ENCODE measurements at regions not wholly inside any gene's neighbourhood (a gene's known extent, or its start where the extent isn't known, plus 50 kb on each side); places are given as distances from the start of the nearest gene placed in this dataset.
"Not testable (repeated sequence)": the region's sequence is repeated elsewhere in the genome, so short reads cannot be mapped to it uniquely, and the experiment has no call there.

- Histone ChIP-seq H3K27ac (no peak overlapping the region), H3K36me3 (no peaks in the 10 kb centered on the region), H3K9me3 (no peaks in the 10 kb centered on the region), H3K4me1 (no peaks in the 10 kb centered on the region), H3K4me3 (no peak overlapping the region), H3K27me3 (peaks cover 0 to 6% (median 0%) of the 10 kb centered on the region in 4 donors)
- intact Hi-C loops (cut with DNase I): no loop called here
- no peak for DNase-seq
- no peak for ATAC-seq
- 59 to 72% methylated on average over 4 of the region's 4 CpGs for WGBS, 2 donors
- TF ChIP-seq CTCF (IDR thresholded peaks at IDR 0.05): no peak
- no peak for FAIRE-seq
Observed at GRCh38 chr16:5758281-5758680, 660.7 kb upstream of the EEF2KMT start.

DNA sequence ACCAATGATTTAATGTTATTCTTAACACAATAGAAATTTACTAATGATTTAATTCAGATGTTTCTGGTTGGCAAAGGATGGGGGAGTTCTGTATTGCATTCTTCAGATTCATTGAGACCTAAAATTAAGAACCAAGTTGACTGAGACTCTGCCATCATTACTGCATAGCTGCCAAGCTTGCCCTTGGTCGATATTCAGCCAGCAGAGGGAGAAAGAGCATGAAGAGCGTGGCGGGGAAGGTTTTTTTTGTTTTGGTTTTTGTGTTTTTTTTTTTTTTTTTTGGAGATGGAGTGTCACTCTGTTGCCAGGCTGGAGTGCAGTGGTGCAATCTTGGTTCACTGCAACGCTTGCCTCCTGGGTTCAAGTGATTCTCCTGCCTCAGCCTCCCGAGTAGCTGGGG, 659.4 kb upstream of the EEF2KMT start:
- H3K9me3 ChIP-seq: no peaks in the 10 kb centered on the region
- no peaks in the 10 kb centered on the region for H3K36me3 ChIP-seq
- no peak for ATAC-seq
- no peaks in the 10 kb centered on the region for H3K4me1 ChIP-seq
- no peak for DNase-seq
- H3K4me3 ChIP-seq: no peak overlapping the region
- FAIRE-seq: no peak
- WGBS, 2 donors: 26 to 36% methylated on average over 5 of the region's 5 CpGs
- intact Hi-C loops (cut with DNase I): no loop called here
- no peak for TF ChIP-seq CTCF (IDR thresholded peaks at IDR 0.05)
- no peak overlapping the region for H3K27ac ChIP-seq
- H3K27me3 ChIP-seq: peaks cover 0 to 6% (median 0%) of the 10 kb centered on the region in 4 donors

DNA sequence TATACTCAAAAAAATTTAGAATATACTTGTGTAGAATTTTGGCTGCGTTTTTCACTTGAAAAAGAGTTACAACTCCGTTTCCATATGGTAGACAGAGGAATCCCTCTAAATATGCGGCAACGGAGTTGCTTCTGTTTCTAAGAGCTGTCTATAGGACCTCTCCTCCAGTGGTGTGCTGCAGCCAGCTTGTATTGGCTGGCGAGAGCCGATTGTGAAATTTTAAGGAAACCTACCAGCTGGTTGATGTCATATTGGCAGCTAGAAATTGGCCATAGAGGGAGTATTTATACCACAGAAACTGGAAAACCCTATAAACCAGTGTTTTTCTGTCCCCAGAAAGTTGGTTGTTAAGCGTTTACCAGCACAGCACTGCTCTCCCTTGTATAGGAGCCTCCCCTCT, 655.8 kb upstream of the EEF2KMT start:
- FAIRE-seq: no peak
- WGBS, 2 donors: 33 to 40% methylated on average over 7 of the region's 7 CpGs
- DNase-seq: no peak

DNA sequence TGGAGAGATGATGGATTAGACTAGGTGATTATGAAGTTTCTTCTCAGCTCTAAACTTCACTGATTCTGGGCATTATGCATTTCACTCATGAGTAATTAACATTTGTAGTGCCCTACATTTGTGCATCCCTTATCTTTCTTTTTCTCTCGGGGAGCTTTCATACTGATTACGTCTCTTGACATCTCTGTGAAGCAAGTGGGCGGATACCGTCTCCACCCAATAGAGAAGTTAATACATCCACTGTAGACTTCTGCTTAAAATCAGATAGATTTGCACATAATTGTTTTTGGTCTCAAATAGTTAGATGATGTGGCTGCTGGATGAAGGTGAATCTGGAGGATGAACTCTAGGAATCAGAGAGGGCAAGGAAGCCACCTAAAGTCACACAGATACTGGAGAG, 653.6 kb upstream of the EEF2KMT start:
- Histone ChIP-seq H3K4me1 (no peaks in the 10 kb centered on the region), H3K27me3 (peaks cover 0 to 6% (median 0%) of the 10 kb centered on the region in 4 donors), H3K27ac (no peak overlapping the region), H3K9me3 (no peaks in the 10 kb centered on the region), H3K4me3 (no peak overlapping the region), H3K36me3 (no peaks in the 10 kb centered on the region)
- FAIRE-seq (no peak), DNase-seq (no peak), ATAC-seq (no peak)
- 66 to 75% methylated on average over 4 of the region's 4 CpGs for WGBS, 2 donors
- intact Hi-C loops (cut with DNase I): no loop called here
- no peak for TF ChIP-seq CTCF (IDR thresholded peaks at IDR 0.05)

More for the DNA sequence above, 655.8 kb upstream of the EEF2KMT start:
- no peak overlapping the region for H3K4me3 ChIP-seq
- no peaks in the 10 kb centered on the region for H3K36me3 ChIP-seq
- no peak overlapping the region for H3K27ac ChIP-seq
- no peak for ATAC-seq
- peaks cover 0 to 6% (median 0%) of the 10 kb centered on the region in 4 donors for H3K27me3 ChIP-seq
- no peak for TF ChIP-seq CTCF (IDR thresholded peaks at IDR 0.05)
- H3K4me1 ChIP-seq: no peaks in the 10 kb centered on the region
- intact Hi-C loops (cut with DNase I): no loop called here
- no peaks in the 10 kb centered on the region for H3K9me3 ChIP-seq

GRCh38 chr16:5750439-5750838, 652.8 kb upstream of the EEF2KMT start:
- ATAC-seq; H3K4me1 ChIP-seq; H3K36me3 ChIP-seq; DNase-seq; FAIRE-seq; H3K9me3 ChIP-seq; intact Hi-C loops (cut with DNase I); H3K27me3 ChIP-seq; H3K4me3 ChIP-seq; H3K27ac ChIP-seq: not testable (repeated sequence)
- 14 to 15% methylated on average over 11 of the region's 11 CpGs for WGBS, 2 donors

- DNase-seq (no peak), FAIRE-seq (no peak)
- WGBS, 2 donors: 5 to 12% methylated on average over 1 of the region's 1 CpG
Observed at GRCh38 chr16:5738586-5738985, 641.0 kb upstream of the EEF2KMT start.

More at GRCh38 chr16:5738586-5738985, 641.0 kb upstream of the EEF2KMT start:
- no peaks in the 10 kb centered on the region for H3K4me1 ChIP-seq
- no peak overlapping the region for H3K27ac ChIP-seq
- H3K27me3 ChIP-seq: no peaks in the 10 kb centered on the region
- no peak overlapping the region for H3K4me3 ChIP-seq
- no peak for ATAC-seq
- TF ChIP-seq CTCF (IDR thresholded peaks at IDR 0.05): no peak
- no peaks in the 10 kb centered on the region for H3K36me3 ChIP-seq
- H3K9me3 ChIP-seq: no peaks in the 10 kb centered on the region
- intact Hi-C loops (cut with DNase I): no loop called here
